GM18511 (cell line): ENCODE measurements at regions not wholly inside any gene's neighbourhood (a gene's known extent, or its start where the extent isn't known, plus 50 kb on each side); places are given as distances from the start of the nearest gene placed in this dataset.

Source experiments
- ATAC-seq: cut with Tn5 transposase; IDR thresholded peaks from one replicate; pipeline ENCODE4 v1.9.1; 2021; ENCODE audit warnings: mild to moderate bottlenecking, moderate library complexity; ENCODE audit not compliant: unreplicated experiment

GRCh38 chr14:62347562-62348011, 585.4 kb downstream of the SNAPC1 start:
- no peak for ATAC-seq

- ATAC-seq, result no peak
Observed at GRCh38 chr14:62357362-62357761, 595.1 kb downstream of the SNAPC1 start.

GRCh38 chr14:62364161-62364560, 601.9 kb downstream of the SNAPC1 start:
- ATAC-seq, result no peak

- ATAC-seq, result no peak
Observed at GRCh38 chr14:62364800-62365280, 602.6 kb downstream of the SNAPC1 start.

- ATAC-seq, result no peak
Observed at GRCh38 chr14:62369919-62370560, 607.8 kb downstream of the SNAPC1 start.

GRCh38 chr14:62373944-62374343, 611.7 kb downstream of the SNAPC1 start:
- ATAC-seq, result no peak

GRCh38 chr14:62378057-62378456, 615.8 kb downstream of the SNAPC1 start:
- ATAC-seq, result no peak

- no peak for ATAC-seq
Observed at GRCh38 chr14:62381311-62382070, 619.3 kb downstream of the SNAPC1 start.

- ATAC-seq, result no peak
Observed at GRCh38 chr14:62409169-62409568, 636.1 kb downstream of the KCNH5 start.

- no peak for ATAC-seq
Observed at GRCh38 chr14:62409626-62410300, 635.5 kb downstream of the KCNH5 start.

GRCh38 chr14:62420847-62421246, 624.4 kb downstream of the KCNH5 start:
- ATAC-seq, result no peak

- ATAC-seq, result no peak
Observed at GRCh38 chr14:62428429-62429203, 616.6 kb downstream of the KCNH5 start.

GRCh38 chr14:62429683-62430082, 615.6 kb downstream of the KCNH5 start:
- ATAC-seq, result no peak

GRCh38 chr14:62431496-62431895, 613.8 kb downstream of the KCNH5 start:
- ATAC-seq, result no peak

GRCh38 chr14:62432955-62433354, 612.3 kb downstream of the KCNH5 start:
- ATAC-seq, result no peak

- ATAC-seq, result no peak
Observed at GRCh38 chr14:62436261-62436660, 609.0 kb downstream of the KCNH5 start.

- no peak for ATAC-seq
Observed at GRCh38 chr14:62439210-62439609, 606.0 kb downstream of the KCNH5 start.

GRCh38 chr14:62443796-62444195, 601.5 kb downstream of the KCNH5 start:
- no peak for ATAC-seq

- no peak for ATAC-seq
Observed at GRCh38 chr14:62445570-62445969, 599.7 kb downstream of the KCNH5 start.

- ATAC-seq, result no peak
Observed at GRCh38 chr14:62451221-62451620, 594.0 kb downstream of the KCNH5 start.

- ATAC-seq, result no peak
Observed at GRCh38 chr14:62453226-62453625, 592.0 kb downstream of the KCNH5 start.
